Posterior cingulate gyrus (tissue), 11 donors: ENCODE measurements at regions not wholly inside any gene's neighbourhood (a gene's known extent, or its start where the extent isn't known, plus 50 kb on each side); places are given as distances from the start of the nearest gene placed in this dataset.
"Not testable (repeated sequence)": the region's sequence is repeated elsewhere in the genome, so short reads cannot be mapped to it uniquely, and the experiment has no call there.

Source experiments
- DNase-seq, 10 donors: peaks; one replicate each; pipeline versions ENCODE4 v3.0.0 to v3.0.0-alpha.2; 2020 to 2021; ENCODE audit warnings: mixed read lengths in 3 of 10
- intact Hi-C: fragments of 100-400 bp; cut with DNase I; formaldehyde crosslinking; loops from one replicate; pipeline ENCODE4 v1.15.1; 2023

DNA sequence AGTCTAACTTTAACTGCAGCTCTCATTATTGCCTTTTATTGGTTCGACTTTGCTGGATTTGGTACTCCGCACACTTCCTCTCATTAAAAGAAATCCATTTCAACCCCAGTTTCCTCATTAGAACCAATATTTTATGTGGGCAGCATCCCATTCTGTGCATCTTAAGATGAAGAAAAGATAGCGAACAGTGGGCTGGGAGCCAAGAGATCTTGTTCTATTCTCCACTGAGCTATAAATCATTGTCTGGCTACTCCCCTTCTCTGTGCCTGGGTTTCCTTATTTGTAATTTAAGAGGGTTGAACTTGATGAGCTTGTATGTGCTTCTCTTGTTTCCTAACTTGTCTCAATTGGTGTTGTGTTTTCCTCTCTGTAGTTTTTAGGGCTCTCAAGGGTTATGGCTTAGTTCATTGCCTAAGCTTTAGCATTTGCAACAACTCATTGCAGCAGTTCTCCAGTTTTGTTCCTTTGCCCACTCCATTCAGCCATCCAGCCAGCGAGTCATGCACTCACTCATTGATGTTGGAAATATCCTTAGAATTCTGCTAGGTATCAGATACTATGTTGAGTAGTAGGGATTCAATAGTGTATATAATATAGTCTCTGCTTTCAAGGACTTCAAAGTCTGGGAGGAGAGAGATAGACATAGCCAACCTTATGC lies 273.3 kb upstream of the TNC start:
- intact Hi-C loops: no loop called here
- no peak for DNase-seq

DNA sequence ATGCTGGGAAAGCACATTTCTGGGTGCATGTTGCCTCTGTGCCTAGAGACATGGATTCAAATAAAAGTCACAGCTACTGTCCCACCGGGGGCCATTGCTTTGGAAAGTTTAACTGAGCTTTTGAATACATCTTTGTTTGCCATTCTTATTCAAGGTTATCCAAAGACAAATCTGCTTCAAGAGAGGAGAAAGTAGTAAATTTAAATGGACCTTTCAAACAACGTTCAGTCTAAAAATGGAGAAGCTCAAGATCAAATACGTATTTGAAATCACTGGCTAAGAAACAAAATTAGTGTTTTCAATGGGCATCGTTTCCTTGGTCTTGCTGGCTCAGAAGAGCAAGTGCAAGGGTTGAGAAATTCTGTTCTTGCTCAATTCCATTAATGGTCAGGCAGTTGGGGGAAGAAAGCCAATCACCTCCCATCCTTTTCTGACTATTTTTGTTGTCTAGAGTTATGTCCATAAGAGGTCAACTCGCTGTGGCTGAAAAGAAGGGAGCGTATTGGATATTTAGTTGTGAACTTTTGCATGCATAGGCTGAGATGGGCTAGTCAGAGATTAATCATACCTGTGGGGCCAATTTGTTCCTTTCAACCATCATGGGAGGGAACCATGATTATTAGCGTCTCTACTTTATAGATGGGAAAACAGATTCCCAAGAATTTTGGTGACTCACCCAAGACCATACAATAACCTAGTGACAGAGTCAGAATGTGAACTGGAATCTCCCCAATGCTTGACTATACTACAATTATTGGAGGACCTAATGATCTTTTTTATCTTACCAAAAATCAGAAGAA lies 276.2 kb upstream of the TNC start:
- intact Hi-C loops: no loop called here
- DNase-seq: peak in 1 of 10 donors; percentile 11

DNA sequence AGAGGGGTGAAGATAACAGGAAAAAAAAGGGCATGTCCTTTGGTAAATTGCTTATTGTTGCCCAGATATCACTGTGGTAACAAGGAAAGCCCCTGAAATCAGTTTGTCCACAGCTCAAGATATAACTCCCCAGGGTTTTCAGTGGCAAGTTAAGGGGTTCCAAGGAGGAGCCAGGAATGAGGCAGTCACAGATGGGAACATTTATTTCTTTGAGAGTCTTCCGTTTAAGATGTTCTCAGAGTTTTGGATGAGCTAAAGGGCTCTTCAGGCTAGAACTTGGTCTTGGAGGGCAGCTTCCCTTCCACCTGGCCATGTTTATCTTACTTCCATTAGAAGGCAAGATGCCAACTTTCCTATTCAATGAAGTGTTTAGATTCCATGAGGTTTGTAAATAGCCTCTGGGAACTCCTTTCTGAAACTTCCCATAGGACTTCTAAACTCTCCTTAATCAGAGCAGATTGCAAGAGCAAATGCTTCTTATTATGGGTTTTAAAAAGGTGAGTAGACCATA lies 277.6 kb upstream of the TNC start:
- intact Hi-C loops: no loop called here
- no peak for DNase-seq

DNA sequence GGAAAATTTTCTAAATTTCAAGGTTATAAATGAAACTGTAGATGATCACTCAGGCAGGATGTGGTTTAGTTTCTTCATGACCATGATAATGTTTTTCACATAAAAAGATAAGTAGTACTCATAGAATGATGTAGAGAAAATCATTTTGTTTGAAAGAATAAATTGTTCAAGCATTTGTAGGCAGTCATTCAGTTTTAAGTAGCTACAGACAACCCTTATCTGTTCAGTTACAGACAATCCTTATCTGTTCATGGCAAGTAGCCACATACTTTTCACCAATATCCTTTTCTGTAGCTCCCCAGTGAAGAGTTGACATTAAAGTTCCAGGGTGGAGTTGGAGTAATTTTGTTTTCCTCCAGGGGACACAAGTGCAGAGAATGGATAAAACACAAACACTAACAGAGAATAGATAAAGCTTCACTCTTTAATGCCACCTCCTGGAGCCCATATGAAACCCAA lies 278.1 kb upstream of the TNC start:
- no peak for DNase-seq
- intact Hi-C loops: no loop called here

DNA sequence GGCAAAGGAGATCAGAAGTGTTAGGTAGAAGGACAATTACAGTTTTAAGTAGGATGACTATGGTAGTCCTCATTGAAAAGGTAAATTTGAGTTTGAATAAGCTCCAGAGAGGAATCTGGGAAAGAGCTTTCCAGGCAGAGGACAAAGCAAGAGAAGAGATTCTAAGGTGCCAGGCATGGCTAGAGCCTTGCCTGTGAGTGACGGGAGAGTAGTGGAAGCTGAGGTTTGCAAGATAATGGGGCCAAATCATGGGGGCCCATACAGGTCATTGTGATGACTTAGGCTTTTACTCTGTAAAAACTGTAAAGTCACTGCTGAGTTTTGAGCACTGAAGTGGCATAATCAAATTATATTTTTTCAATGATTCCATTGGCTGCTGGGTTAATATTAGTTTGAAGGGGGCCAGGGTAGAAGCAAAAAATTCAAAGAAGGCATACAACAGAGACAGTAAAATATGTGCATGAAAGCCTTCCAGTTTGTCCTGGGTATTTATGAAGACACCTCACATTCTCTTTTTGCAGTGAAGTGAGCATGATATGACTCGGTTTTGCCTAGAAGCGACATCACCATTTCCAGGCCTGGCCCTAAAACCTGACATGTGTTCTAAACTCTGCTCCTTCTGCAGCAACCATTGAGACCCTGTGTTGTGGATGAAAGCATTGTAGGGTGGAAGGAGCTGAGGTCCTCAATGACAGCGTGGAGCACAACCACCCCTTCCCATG lies 279.8 kb upstream of the TNC start:
- no peak for DNase-seq
- intact Hi-C loops: no loop called here

DNA sequence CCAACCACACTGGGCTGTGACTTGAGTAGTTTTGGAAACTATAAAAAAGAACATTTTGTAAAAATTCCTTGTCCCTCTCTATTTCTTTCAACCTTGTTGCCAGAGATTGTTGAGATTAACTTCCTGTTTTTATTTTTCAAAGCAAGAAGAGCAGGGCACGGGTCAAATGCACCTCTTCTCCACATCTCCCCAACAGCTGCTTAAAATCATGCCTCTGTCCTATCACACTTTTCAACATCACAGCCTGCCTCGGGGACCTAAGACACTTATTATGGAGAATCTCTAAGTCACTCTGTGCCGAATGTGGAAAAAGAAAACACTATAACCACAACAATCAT lies 280.3 kb upstream of the TNC start:
- DNase-seq: no peak
- intact Hi-C loops: no loop called here

DNA sequence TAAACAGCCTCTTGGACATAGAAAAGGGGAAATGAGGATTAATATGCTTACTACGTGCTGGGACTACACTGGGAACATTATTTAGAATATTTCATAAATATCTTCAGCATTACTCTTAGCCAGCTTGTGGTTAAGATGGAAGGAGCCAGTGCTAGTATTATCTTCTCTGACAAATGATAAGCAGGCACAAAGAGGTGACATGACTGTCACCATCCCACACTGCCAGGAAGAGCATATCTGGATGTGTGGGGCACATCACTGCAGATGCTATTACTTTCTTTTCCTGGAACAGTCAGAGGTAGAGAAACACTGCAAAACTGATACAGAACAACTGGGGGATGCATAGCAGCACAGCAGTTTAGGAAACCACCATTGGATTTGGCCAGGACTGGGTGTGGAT lies 281.0 kb upstream of the TNC start:
- intact Hi-C loops: no loop called here
- no peak for DNase-seq

DNA sequence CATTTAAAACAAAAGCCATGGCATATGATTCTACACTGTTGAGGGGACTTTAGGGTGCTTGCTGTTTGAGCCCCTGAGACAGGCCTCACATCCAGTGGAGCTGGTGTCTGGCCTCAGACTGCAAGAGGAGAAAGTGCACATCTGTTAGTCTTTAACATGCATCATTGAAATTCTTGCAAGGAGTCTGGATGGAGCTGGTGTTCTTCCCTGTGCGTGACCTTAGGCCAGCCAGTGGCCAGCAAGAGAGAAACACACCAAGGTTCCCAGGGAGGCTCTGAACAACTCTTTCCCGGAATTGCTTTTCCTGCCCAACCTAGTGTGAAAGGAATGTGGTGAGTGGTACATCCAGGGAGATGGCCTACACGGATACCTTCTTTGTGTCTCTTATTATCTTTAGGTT lies 282.8 kb upstream of the TNC start:
- DNase-seq: no peak
- intact Hi-C loops: no loop called here

DNA sequence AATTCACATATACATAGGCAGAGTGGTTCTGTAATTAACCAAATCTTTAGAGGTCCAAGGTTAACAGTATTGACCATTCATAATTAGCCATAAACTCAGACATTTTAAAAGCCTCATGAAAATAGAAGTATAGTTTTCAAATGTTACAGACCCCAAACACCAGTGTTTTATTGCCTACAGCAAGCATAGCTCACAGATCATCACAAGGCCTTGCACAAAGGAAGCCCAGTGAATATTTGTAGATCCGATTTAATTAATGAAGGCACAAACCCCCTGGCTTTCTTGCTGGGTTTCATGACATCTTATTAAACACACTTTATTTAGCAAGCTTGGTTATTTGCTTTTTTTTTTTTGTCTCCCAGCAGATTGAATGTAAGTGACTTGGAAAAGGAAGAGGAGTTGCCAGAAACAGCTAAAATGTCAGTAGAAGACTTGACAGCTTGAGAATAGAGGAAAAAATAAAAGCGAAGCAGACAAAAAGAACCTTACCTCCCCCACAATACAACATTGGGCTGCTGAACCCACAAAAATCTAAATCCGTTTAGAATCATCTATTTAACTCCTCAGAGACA lies 283.9 kb upstream of the TNC start:
- intact Hi-C loops: no loop called here
- no peak for DNase-seq

DNA sequence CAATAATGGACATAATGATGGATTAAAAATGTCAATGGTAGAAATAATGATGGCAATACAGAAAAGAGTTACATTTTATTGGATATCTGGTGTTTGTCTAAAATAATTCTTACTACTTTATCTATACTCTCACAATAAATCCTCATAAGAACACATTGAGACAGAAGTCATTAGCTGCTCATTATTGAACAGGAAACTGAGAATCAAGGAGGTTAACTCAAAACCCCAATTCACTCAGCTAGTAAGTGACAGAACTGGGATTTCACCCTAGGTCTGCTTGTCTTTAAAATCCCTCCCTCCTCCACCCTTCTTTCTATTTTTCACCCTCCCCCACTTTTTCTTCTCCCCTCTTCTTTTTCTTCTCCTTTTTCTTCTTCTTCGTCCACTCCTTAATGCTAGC lies 285.8 kb upstream of the TNC start:
- no peak for DNase-seq
- intact Hi-C loops: no loop called here

DNA sequence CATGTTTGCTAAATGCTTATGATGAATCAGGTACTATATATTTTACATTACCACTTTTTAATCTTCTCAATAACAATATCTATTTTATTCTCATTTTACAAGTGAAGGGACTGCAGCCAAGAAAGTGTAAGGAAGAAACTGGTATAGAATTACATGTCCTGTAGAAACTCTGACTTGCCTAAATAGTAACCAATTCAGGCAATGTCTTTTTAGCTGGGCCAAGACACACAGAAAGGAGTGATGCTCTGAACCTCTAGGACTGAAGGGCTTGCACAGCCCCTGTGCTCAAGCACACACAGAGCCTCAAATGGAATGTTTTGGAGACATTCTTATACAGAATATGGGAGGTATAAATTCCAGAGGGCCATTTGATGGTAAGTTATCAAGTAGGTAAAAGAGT lies 286.4 kb upstream of the TNC start:
- intact Hi-C loops: no loop called here
- no peak for DNase-seq

DNA sequence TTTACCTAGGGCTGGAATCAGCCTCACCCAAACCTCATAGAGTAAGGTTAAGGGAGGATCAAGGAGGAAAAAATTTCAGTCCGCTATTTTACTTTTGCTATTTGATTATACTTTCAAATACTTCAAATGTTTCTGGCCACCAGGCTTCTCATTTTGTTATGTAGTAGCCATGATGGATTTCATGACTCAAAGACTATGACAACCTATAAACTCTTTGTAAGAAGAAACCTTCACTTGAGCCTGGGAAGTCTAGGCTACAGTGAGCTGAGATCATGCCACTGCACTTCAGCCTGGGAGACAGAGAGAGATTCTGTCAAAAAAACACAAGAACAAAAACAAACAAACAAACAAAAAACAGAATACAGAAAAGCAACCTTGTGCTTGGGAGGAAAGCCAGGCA lies 293.6 kb upstream of the TNC start:
- intact Hi-C loops: no loop called here
- DNase-seq: no peak

DNA sequence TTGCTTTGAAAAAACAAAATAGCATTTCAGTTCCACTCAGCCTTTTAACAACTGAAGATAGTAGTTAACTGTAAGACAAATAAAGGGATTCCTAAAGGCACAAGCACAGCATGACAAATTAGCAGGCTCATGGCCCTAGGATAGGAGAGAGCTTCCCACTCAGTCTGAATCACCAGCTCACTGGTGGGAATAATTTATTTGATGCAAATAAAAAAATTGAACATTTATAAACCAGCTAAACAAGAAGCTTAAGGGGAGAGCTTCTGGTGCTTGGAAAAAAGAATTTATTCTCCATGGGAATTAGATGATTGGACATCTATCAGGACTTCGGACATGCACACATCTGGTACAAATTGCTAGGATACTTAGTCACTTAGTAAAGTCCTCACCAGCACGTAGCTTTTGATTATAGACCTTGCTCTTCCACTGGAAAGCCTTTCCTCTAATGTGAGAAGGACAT lies 294.1 kb upstream of the TNC start:
- intact Hi-C loops: no loop called here
- DNase-seq: no peak

DNA sequence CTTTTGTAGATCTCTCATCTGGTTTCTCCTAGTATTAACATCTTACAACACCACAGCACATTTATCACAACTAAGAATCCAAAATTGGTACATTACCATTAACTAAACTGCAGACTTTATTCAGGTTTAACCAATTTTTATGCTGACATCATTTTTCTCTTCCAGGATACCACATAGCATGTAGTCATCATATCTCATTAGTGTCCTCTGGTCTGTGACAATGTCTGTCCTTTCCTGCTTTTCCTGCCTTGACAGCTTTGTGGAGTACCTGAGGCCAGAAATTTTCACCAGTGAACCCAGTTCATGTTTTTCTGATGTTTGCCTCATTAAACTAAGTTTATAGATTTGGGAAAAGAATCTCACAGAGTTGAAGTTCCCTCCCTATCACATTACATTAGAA lies 294.7 kb upstream of the TNC start:
- no peak for DNase-seq
- intact Hi-C loops: no loop called here

DNA sequence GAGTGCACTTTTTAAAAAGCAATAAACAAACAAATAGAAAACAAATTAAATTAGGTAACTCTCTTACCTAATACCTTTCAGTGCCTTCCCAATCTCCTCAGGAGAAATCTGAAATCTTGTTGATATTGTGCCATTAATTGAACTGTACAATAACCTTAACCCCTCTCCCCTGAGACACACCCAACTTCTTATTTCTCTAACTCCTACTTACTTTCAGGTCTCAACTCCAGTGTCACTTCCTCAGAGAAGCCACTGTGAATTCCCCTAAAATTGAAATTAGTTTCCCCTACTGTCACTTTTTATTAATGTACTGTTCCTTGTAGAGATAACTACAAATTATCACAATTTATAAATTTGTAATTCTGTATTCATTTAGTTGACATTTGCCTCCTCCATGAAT lies 295.3 kb upstream of the TNC start:
- DNase-seq: no peak
- intact Hi-C loops: no loop called here

DNA sequence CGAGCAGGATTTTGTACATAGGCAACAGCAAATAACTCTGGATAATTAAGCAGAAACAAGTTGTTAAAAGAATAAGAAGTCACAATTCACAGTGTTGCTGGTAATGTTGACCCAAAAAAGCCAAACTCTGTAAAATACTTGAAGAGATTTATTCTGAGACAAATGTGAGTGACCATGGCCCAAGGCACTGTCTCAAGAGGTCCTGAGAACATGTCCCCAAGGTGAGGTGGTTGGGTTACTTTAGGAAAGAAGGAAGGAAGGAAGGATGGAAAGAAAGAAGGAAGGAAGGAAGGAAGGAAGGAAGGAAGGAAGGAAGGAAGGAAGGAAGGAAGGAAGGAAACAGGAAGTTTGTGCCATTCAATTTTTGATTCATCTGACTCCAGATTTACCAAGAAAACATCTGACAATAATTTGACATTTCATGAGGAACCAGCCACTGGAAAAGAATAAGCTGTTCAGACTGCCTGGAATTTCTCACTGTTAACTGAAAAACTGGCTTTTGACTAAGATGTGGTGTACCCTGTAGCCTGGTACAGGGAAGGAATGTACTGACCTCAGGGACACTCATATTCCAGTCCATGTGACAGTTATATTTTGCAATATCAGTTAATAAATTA lies 295.9 kb upstream of the TNC start:
- intact Hi-C loops: no loop called here
- no peak for DNase-seq

DNA sequence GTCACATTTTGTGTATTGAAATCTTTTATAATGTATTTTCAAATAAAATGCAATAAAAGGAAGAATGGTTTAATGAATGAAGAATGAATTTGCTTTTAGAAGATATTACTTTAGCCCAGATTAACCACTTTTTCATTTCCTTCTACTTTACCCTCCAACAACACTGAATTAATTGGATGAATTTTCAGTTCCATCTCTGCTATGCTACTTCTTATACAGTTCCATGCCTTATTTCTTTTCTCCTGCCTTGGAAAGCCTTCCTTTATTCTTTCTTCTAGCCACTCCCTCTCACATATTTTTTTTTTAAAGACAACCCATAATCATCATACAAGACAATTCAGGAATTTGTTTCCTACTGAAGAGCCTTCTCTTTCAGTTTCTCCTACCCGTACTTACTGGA lies 296.6 kb upstream of the TNC start:
- intact Hi-C loops: no loop called here
- no peak for DNase-seq

DNA sequence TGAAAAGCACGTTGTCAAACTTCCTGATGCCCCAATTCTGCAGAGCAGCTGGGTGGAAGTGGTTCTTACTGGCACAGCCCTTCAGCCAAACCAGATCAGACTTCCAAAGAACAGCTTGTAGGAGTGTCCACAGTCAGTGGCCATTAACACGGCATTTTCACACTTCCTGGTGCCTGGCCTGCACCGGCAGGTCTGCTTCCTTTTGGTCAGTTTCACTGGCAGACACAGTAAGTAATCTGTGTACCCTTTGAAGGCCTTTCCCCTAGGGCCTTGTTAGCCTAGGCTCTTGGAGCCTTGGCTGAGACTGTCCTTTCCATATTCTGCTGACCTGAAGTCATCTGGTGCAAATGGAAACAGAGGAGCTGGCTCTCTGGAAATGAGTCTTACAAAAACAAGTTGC lies 297.5 kb upstream of the TNC start:
- intact Hi-C loops: no loop called here
- no peak for DNase-seq

DNA sequence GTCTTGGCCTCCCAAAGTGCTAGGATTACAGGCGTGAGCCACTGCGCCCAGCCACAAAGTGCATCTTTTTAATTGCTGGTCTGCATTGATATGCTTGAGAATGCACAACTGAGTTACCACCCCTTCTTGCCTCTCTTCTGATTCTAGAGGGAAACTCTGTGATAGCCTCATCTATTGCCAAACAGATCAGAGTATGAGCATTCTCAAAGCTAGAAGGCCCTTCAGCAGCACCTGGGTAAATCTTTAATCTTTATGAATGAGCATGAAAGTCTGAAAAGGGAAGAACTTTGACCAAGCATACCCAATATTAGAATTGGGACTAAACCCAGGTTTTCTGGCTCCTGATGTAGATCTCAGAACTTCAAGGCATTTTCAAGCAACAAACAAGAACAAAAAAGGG lies 298.3 kb upstream of the TNC start:
- DNase-seq: no peak
- intact Hi-C loops: no loop called here

DNA sequence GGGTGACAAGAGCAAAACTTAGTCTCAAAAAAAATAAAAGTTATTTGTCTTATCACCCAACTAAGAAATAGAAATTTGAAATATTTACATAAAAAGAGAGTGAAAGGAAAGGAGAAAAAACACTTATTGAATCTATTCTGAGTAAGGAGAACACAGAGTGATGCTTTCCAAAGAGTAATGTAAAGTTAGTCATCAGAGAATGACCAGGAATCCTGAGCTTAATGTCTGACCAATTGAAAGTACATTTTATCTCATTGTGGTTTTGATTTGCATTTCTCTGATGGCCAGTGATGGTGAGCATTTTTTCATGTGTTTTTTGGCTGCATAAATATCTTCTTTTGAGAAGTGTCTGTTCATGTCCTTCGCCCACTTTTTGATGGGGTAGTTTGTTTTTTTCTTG lies 300.2 kb upstream of the TNC start:
- intact Hi-C loops, DNase-seq: not testable (repeated sequence)

DNA sequence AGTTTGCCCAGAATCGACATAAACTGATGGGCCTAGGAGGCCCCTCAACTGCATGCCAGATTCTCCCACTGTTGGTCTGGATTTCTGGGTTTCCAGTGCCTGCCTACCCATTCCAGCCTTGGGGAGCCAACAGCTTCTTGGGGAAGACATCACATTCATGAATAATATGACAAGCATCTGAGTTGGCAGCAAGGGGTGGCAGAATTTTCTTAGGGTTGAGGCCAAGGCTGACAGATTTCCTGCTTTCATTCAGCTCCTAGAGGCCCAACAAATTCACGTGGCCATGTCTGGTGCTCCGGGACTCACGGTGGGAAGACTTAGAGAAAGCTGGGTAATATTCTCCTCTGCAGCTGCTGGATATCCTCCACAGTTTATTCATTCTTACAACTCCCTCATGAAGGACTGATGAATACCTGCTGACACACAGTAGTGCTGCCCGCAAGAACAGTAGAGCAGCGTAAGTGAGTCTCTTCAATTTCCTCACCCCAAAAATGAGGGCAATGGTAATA lies 305.0 kb upstream of the TNC start:
- intact Hi-C loops: no loop called here

More for the DNA sequence above, 305.0 kb upstream of the TNC start:
- no peak for DNase-seq
